Endothelial cell of umbilical vein (primary cell): ENCODE measurements at regions not wholly inside any gene's neighbourhood (a gene's known extent, or its start where the extent isn't known, plus 50 kb on each side); places are given as distances from the start of the nearest gene placed in this dataset.

Experiments
- BruUV-seq: library from RNA; stranded (reverse); fragments of 400-500 nt; replicated peaks from 2 replicates; lab custom pipeline; 2021; lab: Mats Ljungman, UMichigan
- CTCF ChIA-PET: fragments of 300-600, 350-600 bp; sonication (Branson Sonifier 250); formaldehyde crosslinking; loops from one replicate; lab custom pipeline; 2021; ENCODE audit warnings: antibody characterized with exemption, inconsistent platforms; lab: Charles Lee
- POLR2A ChIA-PET: fragments of 300-600, 350-600 bp; sonication (Branson Sonifier 250); formaldehyde crosslinking; loops from one replicate; lab custom pipeline; 2021; ENCODE audit warnings: antibody characterized with exemption, inconsistent platforms; lab: Charles Lee
- DNase-seq: peaks from one replicate; pipeline ENCODE4 v3.0.0-alpha.2; 2011; ENCODE audit warnings: low read depth, low spot score
- FAIRE-seq: peaks from 2 replicates; lab custom pipeline; 2011; peaks lifted over from hg19 to GRCh38; lab: Jason Lieb, UNC
- H2AFZ ChIP-seq: 2 replicates; pipeline ENCODE4 v1.6.0; 2012; ENCODE audit warnings: low read depth, low read length, control low read depth, inconsistent platforms
- H3K27ac ChIP-seq: 2 replicates; pipeline ENCODE4 v1.5.1; 2011; ENCODE audit warnings: low read depth, mild to moderate bottlenecking, control low read depth, low read length, moderate library complexity; ENCODE audit not compliant: insufficient read depth
- H3K27me3 ChIP-seq, 2 experiments: 2 replicates each; pipeline versions ENCODE4 v1.6.0 to v1.6.1; 2011; ENCODE audit warnings: low read length in 2 of 2, mixed read lengths in 1 of 2; ENCODE audit not compliant: control insufficient read depth in 2 of 2, insufficient read depth in 2 of 2
- H3K36me3 ChIP-seq, 2 experiments: 2 replicates in 1 of 2; 3 replicates in 1 of 2; pipeline ENCODE4 v1.5.1; 2011; ENCODE audit warnings: low read length in 2 of 2, mild to moderate bottlenecking in 1 of 2, moderate library complexity in 1 of 2; ENCODE audit not compliant: control insufficient read depth in 2 of 2, insufficient read depth in 2 of 2; ENCODE audit errors: extremely low read depth in 1 of 2
- H3K4me1 ChIP-seq: 3 replicates; pipeline ENCODE4 v1.5.1; 2011; ENCODE audit warnings: mild to moderate bottlenecking, low read length; ENCODE audit not compliant: control insufficient read depth, insufficient read depth; ENCODE audit errors: extremely low read depth
- H3K4me2 ChIP-seq: 2 replicates; pipeline ENCODE4 v1.6.1; 2011; ENCODE audit warnings: low read length, control low read depth, mixed read lengths; ENCODE audit not compliant: insufficient read depth
- H3K4me3 ChIP-seq, 3 experiments: fragments of 200-600 bp in 1 of 3; sonication (generic), shearing (Covaris generic) in 1 of 3; replicated peaks in 1 of 3; 2 replicates each; pipeline ENCODE4 v1.5.1; 2011 to 2016; ENCODE audit warnings: control low read depth in 3 of 3, low read length in 3 of 3, mild to moderate bottlenecking in 2 of 3, inconsistent platforms in 1 of 3, low read depth in 1 of 3, moderate library complexity in 1 of 3; ENCODE audit not compliant: insufficient read depth in 1 of 3
- H3K79me2 ChIP-seq: 2 replicates; pipeline ENCODE4 v1.6.0; 2012; ENCODE audit warnings: low read length, inconsistent platforms; ENCODE audit not compliant: control insufficient read depth, insufficient read depth
- H3K9ac ChIP-seq: replicated peaks from 2 replicates; pipeline ENCODE3; 2011; ENCODE audit warnings: low read length, control low read depth; ENCODE audit not compliant: insufficient read depth; ENCODE audit errors: extremely low read depth
- H3K9me1 ChIP-seq: replicated peaks from 3 replicates; pipeline ENCODE4 v1.6.0; 2011; ENCODE audit warnings: mild to moderate bottlenecking, low read length; ENCODE audit not compliant: control insufficient read depth, insufficient read depth; ENCODE audit errors: extremely low read depth
- H3K9me3 ChIP-seq: replicated peaks from 2 replicates; pipeline ENCODE4 v1.5.1; 2012; ENCODE audit warnings: low read length, inconsistent platforms; ENCODE audit not compliant: control insufficient read depth, insufficient read depth
- H4K20me1 ChIP-seq: replicated peaks from 2 replicates; pipeline ENCODE3; 2011; ENCODE audit warnings: mild to moderate bottlenecking, low read length; ENCODE audit not compliant: control insufficient read depth, insufficient read depth; ENCODE audit errors: extremely low read depth
- CTCF ChIP-seq, 2 donors: IDR thresholded peaks; 1 replicate in 1 of 2; 2 replicates in 1 of 2; pipeline ENCODE4 v1.5.1; 2011; ENCODE audit warnings: low read length in 2 of 2, mild to moderate bottlenecking in 2 of 2, moderate library complexity in 2 of 2, control low read depth in 1 of 2, inconsistent platforms in 1 of 2, low read depth in 1 of 2; ENCODE audit not compliant: insufficient read depth in 1 of 2; ENCODE audit errors: extremely low read depth in 1 of 2
- EZH2 ChIP-seq: IDR thresholded peaks from 2 replicates; pipeline ENCODE4 v1.6.1; 2012; ENCODE audit warnings: borderline replicate concordance, low read depth, mild to moderate bottlenecking, moderate library complexity, low read length, inconsistent platforms; ENCODE audit not compliant: severe bottlenecking
- FOS ChIP-seq: IDR thresholded peaks from 2 replicates; pipeline ENCODE4 v1.6.1; 2011; ENCODE audit warnings: mild to moderate bottlenecking, low read length, moderate library complexity, borderline replicate concordance; ENCODE audit not compliant: insufficient read depth
- GATA2 ChIP-seq: IDR thresholded peaks from 2 replicates; pipeline ENCODE4 v1.7.0; 2011; ENCODE audit warnings: low read depth, mild to moderate bottlenecking, moderate library complexity, mixed read lengths, low read length; ENCODE audit not compliant: insufficient read length, insufficient read depth
- JUN ChIP-seq: IDR thresholded peaks from 2 replicates; pipeline ENCODE4 v1.6.1; 2011; ENCODE audit warnings: borderline replicate concordance, low read depth; ENCODE audit not compliant: insufficient read length, insufficient read depth
- MAX ChIP-seq: IDR thresholded peaks from 2 replicates; pipeline ENCODE4 v1.6.1; 2011; ENCODE audit not compliant: insufficient read depth, insufficient read length
- MYC ChIP-seq: IDR thresholded peaks from one replicate; pipeline ENCODE4 v1.6.1; 2011; ENCODE audit warnings: mild to moderate bottlenecking, low read depth, low read length
- POLR2A ChIP-seq: IDR thresholded peaks from 2 replicates; pipeline ENCODE4 v1.6.1; 2012; ENCODE audit warnings: low read depth, mild to moderate bottlenecking, control low read depth, low read length
- POLR2AphosphoS5 ChIP-seq: IDR thresholded peaks from 2 replicates; pipeline ENCODE4 v1.6.1; 2012; ENCODE audit warnings: low read depth, mild to moderate bottlenecking, control low read depth, low read length, moderate library complexity; ENCODE audit not compliant: insufficient read depth
- dilution Hi-C: fragments of 300-500 bp; cut with MboI; formaldehyde crosslinking; loops from one replicate; pipeline ENCODE4 v1.15.0; 2019; ENCODE audit warnings: low sequenced_read_pairs; ENCODE audit not compliant: extremely low pct_ligation_motif_present
- intact Hi-C: fragments of 100-400 bp; cut with micrococcal nuclease; formaldehyde crosslinking; loops from one replicate; pipeline ENCODE4 v1.10.0; 2022

GRCh38 chr6:2502998-2503674 is 247.6 kb downstream of the MYLK4 start:
- intact Hi-C loops (no loop called here), dilution Hi-C loops (no loop called here)
- Histone ChIP-seq H3K9me3 (no peaks in the 10 kb centered on the region), H4K20me1 (no peaks in the 10 kb centered on the region), H3K4me2 (no peak overlapping the region), H3K9ac (no peak overlapping the region), H3K4me1 (peaks cover 2% of the 10 kb centered on the region), H3K36me3 (no peaks in the 10 kb centered on the region), H3K9me1 (no peaks in the 10 kb centered on the region), H2AFZ (no peak overlapping the region), H3K4me3 (no peak overlapping the region), H3K27ac (no peak overlapping the region), H3K27me3 (peaks cover 4 to 6% of the 10 kb centered on the region in 2 experiments), H3K79me2 (no peaks in the 10 kb centered on the region)
- ChIA-PET CTCF (no interaction called here), POLR2A (no interaction called here)
- DNase-seq, result no peak
- TF ChIP-seq JUN (no peak), MYC (no peak), CTCF (IDR thresholded peaks at IDR 0.05; ENCODE audit: extremely low read depth in 1 of 2, insufficient read depth in 1 of 2, low read depth in 1 of 2, low read length in 2 of 2) (no peak), POLR2A (no peak), FOS (no peak), MAX (no peak), GATA2 (no peak), EZH2 (no peak), POLR2AphosphoS5 (no peak)
- BruUV-seq, result no TSS peak
- FAIRE-seq, result no peak
